ENCODE measurements at regions not wholly inside any gene's neighbourhood (a gene's known extent, or its start where the extent isn't known, plus 50 kb on each side); places are given as distances from the start of the nearest gene placed in this dataset.
"Not testable (repeated sequence)": the region's sequence is repeated elsewhere in the genome, so short reads cannot be mapped to it uniquely, and the experiment has no call there.

GRCh38 chr10:21363731-21364104 lies 161.8 kb downstream of the SKIDA1 start:
- Mint-ChIP-seq H3K4me3 (ENCODE audit: unreplicated experiment) (peak overlapping the region; percentile 32), H3K27ac (ENCODE audit: unreplicated experiment) (peak overlapping the region; percentile 90), H3K36me3 (ENCODE audit: low read depth) (no peaks in the 10 kb centered on the region), H3K27me3 (ENCODE audit: low read depth) (no peaks in the 10 kb centered on the region), H3K4me1 (ENCODE audit: low read depth) (peaks cover 26% of the 10 kb centered on the region), H3K9me3 (ENCODE audit: low read depth) (no peaks in the 10 kb centered on the region)
- DNase-seq (ENCODE audit: low spot score): no peak
- TF ChIP-seq CTCF (IDR thresholded peaks at IDR 0.05): no peak

- H3K4me1 Mint-ChIP-seq (ENCODE audit: low read depth): peaks cover 26% of the 10 kb centered on the region
- H3K9me3 Mint-ChIP-seq (ENCODE audit: low read depth): no peaks in the 10 kb centered on the region
- TF ChIP-seq CTCF (IDR thresholded peaks at IDR 0.05): no peak
- H3K4me3 Mint-ChIP-seq (ENCODE audit: unreplicated experiment): no peak overlapping the region
- peak overlapping the region; percentile 90 for H3K27ac Mint-ChIP-seq (ENCODE audit: unreplicated experiment)
- no peaks in the 10 kb centered on the region for H3K36me3 Mint-ChIP-seq (ENCODE audit: low read depth)
- no peak for DNase-seq (ENCODE audit: low spot score)
- H3K27me3 Mint-ChIP-seq (ENCODE audit: low read depth): no peaks in the 10 kb centered on the region
Observed at GRCh38 chr10:21363092-21363730, 162.3 kb downstream of the SKIDA1 start.

DNA sequence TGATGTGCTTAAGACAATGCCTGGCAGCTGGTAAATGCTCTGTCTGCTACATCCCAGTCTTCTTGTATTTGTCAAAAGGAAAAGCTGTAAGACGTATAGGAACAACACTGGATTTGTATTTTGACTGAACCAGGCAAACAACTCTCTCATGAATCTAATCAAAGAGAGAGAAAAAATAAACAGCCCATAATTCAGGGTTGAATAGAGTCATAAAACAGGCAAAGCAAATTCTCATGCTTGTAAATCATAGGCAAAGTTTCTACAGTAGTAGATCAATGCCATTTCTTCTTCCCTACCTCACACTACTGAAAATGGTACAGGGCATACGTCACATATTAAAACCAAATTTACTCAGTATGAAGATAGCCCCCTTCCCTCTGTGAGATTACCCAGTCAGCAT lies 166.3 kb downstream of the SKIDA1 start:
- H3K9me3 Mint-ChIP-seq (ENCODE audit: low read depth): no peaks in the 10 kb centered on the region
- no peak overlapping the region for H3K27ac Mint-ChIP-seq (ENCODE audit: unreplicated experiment)
- H3K4me1 Mint-ChIP-seq (ENCODE audit: low read depth): peaks cover 21% of the 10 kb centered on the region
- no peaks in the 10 kb centered on the region for H3K27me3 Mint-ChIP-seq (ENCODE audit: low read depth)
- no peak for TF ChIP-seq CTCF (IDR thresholded peaks at IDR 0.05)
- H3K4me3 Mint-ChIP-seq (ENCODE audit: unreplicated experiment): no peak overlapping the region
- no peak for DNase-seq (ENCODE audit: low spot score)
- no peaks in the 10 kb centered on the region for H3K36me3 Mint-ChIP-seq (ENCODE audit: low read depth)

- no peak for TF ChIP-seq CTCF (IDR thresholded peaks at IDR 0.05)
- Mint-ChIP-seq H3K27me3 (ENCODE audit: low read depth) (no peaks in the 10 kb centered on the region), H3K4me1 (ENCODE audit: low read depth) (peaks cover 9% of the 10 kb centered on the region), H3K4me3 (ENCODE audit: unreplicated experiment) (no peak overlapping the region), H3K36me3 (ENCODE audit: low read depth) (no peaks in the 10 kb centered on the region), H3K9me3 (ENCODE audit: low read depth) (no peaks in the 10 kb centered on the region), H3K27ac (ENCODE audit: unreplicated experiment) (no peak overlapping the region)
- no peak for DNase-seq (ENCODE audit: low spot score)
Observed at GRCh38 chr10:21355591-21356011, 169.9 kb downstream of the SKIDA1 start.

- no peak overlapping the region for H3K27ac Mint-ChIP-seq (ENCODE audit: unreplicated experiment)
- no peak overlapping the region for H3K4me3 Mint-ChIP-seq (ENCODE audit: unreplicated experiment)
- no peak for DNase-seq (ENCODE audit: low spot score)
- no peaks in the 10 kb centered on the region for H3K9me3 Mint-ChIP-seq (ENCODE audit: low read depth)
- peaks cover 20% of the 10 kb centered on the region for H3K4me1 Mint-ChIP-seq (ENCODE audit: low read depth)
- no peaks in the 10 kb centered on the region for H3K36me3 Mint-ChIP-seq (ENCODE audit: low read depth)
- H3K27me3 Mint-ChIP-seq (ENCODE audit: low read depth): no peaks in the 10 kb centered on the region
- no peak for TF ChIP-seq CTCF (IDR thresholded peaks at IDR 0.05)
Observed at GRCh38 chr10:21352886-21353285, 172.6 kb downstream of the SKIDA1 start.

DNA sequence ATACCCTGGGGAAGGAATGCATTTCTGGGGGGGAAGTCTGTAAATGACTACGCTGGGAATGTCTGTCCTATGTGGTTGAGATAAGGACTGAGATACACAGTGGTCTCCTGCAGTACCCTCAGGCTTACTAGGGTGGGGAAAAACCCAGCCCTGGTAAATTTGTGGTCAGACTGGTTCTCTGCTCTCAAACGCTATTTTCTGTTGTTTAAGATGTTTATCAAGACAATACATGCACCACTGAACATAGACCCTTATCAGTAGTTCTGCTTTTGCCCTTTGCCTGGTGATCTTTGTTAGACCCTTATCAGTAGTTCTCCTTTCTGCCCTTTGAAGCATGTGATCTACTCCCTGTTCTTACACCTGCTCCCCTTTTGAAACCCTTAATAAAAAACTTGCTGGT lies 173.9 kb downstream of the SKIDA1 start:
- H3K4me1 Mint-ChIP-seq (ENCODE audit: low read depth): peaks cover 20% of the 10 kb centered on the region
- not testable (repeated sequence) for H3K27ac Mint-ChIP-seq (ENCODE audit: unreplicated experiment); H3K4me3 Mint-ChIP-seq (ENCODE audit: unreplicated experiment); DNase-seq (ENCODE audit: low spot score); H3K27me3 Mint-ChIP-seq (ENCODE audit: low read depth); H3K9me3 Mint-ChIP-seq (ENCODE audit: low read depth); H3K36me3 Mint-ChIP-seq (ENCODE audit: low read depth)
